Transverse colon (tissue), 4 donors: ENCODE measurements at regions not wholly inside any gene's neighbourhood (a gene's known extent, or its start where the extent isn't known, plus 50 kb on each side); places are given as distances from the start of the nearest gene placed in this dataset.

Experiments used
- CTCF ChIP-seq, 5 experiments: fragments of 200-600 bp in 3 of 5; fragments of 450-650 bp in 2 of 5; sonication (generic) in 3 of 5; IDR thresholded peaks; 1 replicate in 2 of 5; 2 replicates in 3 of 5; pipeline ENCODE4 v1.5.1; 2016 to 2017; ENCODE audit warnings: antibody characterized with exemption in 5 of 5, inconsistent platforms in 3 of 5, mild to moderate bottlenecking in 2 of 5, moderate library complexity in 1 of 5
- EP300 ChIP-seq: sonication (generic); formaldehyde crosslinking; IDR thresholded peaks from one replicate; pipeline ENCODE4 v1.6.1; 2017; ENCODE audit warnings: antibody characterized with exemption, low read depth
- POLR2AphosphoS5 ChIP-seq, 3 donors: sonication (generic); formaldehyde crosslinking; IDR thresholded peaks; one replicate each; pipeline ENCODE4 v1.6.1; 2016; ENCODE audit warnings: antibody characterized with exemption in 3 of 3

- TF ChIP-seq EP300 (no peak), POLR2AphosphoS5 (IDR thresholded peaks at IDR 0.05) (no peak), CTCF (IDR thresholded peaks at IDR 0.05) (peak in 3 of 5 experiments; percentile 20 to 39 (median 24))
Measured at GRCh38 chr5:171629628-171630349, 155.8 kb upstream of the SMIM23 start.
